ENCODE measurements at regions not wholly inside any gene's neighbourhood (a gene's known extent, or its start where the extent isn't known, plus 50 kb on each side); places are given as distances from the start of the nearest gene placed in this dataset.

DNA sequence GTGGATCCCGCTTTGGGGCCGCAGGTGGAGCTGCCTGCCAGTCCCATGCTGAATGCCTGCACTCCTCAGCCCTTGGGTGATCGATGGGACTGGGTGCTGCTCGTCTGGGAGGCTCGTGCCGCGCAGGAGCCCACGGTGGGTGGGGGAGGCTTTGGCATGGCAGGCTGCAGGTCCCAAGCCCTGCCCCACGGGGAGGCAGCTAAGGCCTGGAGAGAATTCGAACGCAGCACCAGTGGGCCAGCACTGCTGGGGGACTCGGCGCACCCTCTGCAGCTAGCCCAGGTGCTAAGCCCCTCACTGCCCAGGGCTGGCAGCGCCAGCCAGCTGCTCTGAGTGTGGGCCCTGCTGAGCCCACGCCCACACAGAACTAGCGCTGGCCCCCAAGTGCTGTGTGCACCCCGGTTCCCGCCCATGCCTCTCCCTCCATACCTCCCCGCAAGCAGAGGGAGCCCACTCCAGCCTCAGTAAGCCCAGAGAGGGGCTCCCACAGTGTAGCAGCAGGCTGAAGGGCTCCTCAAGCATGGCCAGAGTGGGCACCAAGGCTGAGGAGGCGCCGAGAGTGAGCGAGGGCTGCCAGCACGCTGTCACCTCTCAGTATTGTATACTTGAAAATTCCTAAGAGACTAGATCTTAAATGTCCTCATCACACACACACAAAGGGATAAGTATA, 1654.2 kb upstream of the SLC39A10 start:
- TF ChIP-seq, protein P1, sequence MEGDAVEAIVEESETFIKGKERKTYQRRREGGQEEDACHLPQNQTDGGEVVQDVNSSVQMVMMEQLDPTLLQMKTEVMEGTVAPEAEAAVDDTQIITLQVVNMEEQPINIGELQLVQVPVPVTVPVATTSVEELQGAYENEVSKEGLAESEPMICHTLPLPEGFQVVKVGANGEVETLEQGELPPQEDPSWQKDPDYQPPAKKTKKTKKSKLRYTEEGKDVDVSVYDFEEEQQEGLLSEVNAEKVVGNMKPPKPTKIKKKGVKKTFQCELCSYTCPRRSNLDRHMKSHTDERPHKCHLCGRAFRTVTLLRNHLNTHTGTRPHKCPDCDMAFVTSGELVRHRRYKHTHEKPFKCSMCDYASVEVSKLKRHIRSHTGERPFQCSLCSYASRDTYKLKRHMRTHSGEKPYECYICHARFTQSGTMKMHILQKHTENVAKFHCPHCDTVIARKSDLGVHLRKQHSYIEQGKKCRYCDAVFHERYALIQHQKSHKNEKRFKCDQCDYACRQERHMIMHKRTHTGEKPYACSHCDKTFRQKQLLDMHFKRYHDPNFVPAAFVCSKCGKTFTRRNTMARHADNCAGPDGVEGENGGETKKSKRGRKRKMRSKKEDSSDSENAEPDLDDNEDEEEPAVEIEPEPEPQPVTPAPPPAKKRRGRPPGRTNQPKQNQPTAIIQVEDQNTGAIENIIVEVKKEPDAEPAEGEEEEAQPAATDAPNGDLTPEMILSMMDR (IDR thresholded peaks at IDR 0.05), result no peak
- no peak for TF ChIP-seq NFYB (CRISPR knock-in tag; conservative IDR thresholded peaks at IDR 0.05; ENCODE audit: low read depth)
- TF ChIP-seq, protein P2, sequence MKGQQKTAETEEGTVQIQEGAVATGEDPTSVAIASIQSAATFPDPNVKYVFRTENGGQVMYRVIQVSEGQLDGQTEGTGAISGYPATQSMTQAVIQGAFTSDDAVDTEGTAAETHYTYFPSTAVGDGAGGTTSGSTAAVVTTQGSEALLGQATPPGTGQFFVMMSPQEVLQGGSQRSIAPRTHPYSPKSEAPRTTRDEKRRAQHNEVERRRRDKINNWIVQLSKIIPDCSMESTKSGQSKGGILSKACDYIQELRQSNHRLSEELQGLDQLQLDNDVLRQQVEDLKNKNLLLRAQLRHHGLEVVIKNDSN (CRISPR knock-in tag; IDR thresholded peaks at IDR 0.05), result no peak

All from WTC11 (cell line).